Tibial artery (tissue), 4 donors: ENCODE measurements at regions not wholly inside any gene's neighbourhood (a gene's known extent, or its start where the extent isn't known, plus 50 kb on each side); places are given as distances from the start of the nearest gene placed in this dataset.
"Not testable (repeated sequence)": the region's sequence is repeated elsewhere in the genome, so short reads cannot be mapped to it uniquely, and the experiment has no call there.

Experiments used
- DNase-seq, 2 donors: peaks; one replicate each; pipeline ENCODE4 v3.0.0-alpha.2; 2019
- H3K27ac ChIP-seq, 2 donors: fragments of 200-600 bp; sonication (generic) in 1 of 2; 1 replicate in 1 of 2; 2 replicates in 1 of 2; pipeline ENCODE4 v1.5.1; 2018 to 2019; ENCODE audit warnings: mild to moderate bottlenecking in 1 of 2
- H3K27me3 ChIP-seq, 2 donors: fragments of 200-600 bp; sonication (generic) in 1 of 2; one replicate each; pipeline versions ENCODE4 v1.5.1 to v1.6.0; 2016 to 2019
- H3K36me3 ChIP-seq, 3 donors: fragments of 200-600 bp; sonication (generic) in 2 of 3; one replicate each; pipeline ENCODE4 v1.5.1; 2016 to 2019; ENCODE audit warnings: mild to moderate bottlenecking in 2 of 3
- H3K4me1 ChIP-seq, 4 donors: fragments of 200-600 bp; sonication (generic) in 2 of 4; 1 replicate in 3 of 4; 2 replicates in 1 of 4; pipeline ENCODE4 v1.5.1; 2016 to 2019
- H3K4me3 ChIP-seq, 2 donors: fragments of 200-600 bp; sonication (generic) in 1 of 2; 1 replicate in 1 of 2; 2 replicates in 1 of 2; pipeline ENCODE4 v1.5.1; 2018 to 2019; ENCODE audit warnings: mild to moderate bottlenecking in 2 of 2
- H3K9me3 ChIP-seq, 3 donors: fragments of 200-600 bp; sonication (generic) in 1 of 3; one replicate each; pipeline ENCODE4 v1.5.1; 2016 to 2019
- CTCF ChIP-seq, 2 experiments: fragments of 200-600 bp in 1 of 2; fragments of 450-650 bp in 1 of 2; IDR thresholded peaks; one replicate each; pipeline ENCODE4 v1.5.1; 2017 to 2019; ENCODE audit warnings: antibody characterized with exemption in 2 of 2, mild to moderate bottlenecking in 1 of 2, moderate library complexity in 1 of 2
- intact Hi-C: fragments of 100-400 bp; cut with DNase I; formaldehyde crosslinking; loops from one replicate; pipeline ENCODE4 v1.15.0; 2023; ENCODE audit warnings: low total_unique reads

GRCh38 chr12:59059088-59059935, 139.0 kb upstream of the LRIG3 start:
- Histone ChIP-seq H3K27me3 (no peaks in the 10 kb centered on the region), H3K36me3 (no peaks in the 10 kb centered on the region), H3K9me3 (no peaks in the 10 kb centered on the region), H3K4me3 (no peak overlapping the region), H3K4me1 (no peaks in the 10 kb centered on the region), H3K27ac (no peak overlapping the region)
- intact Hi-C loops, result no loop called here
- no peak for TF ChIP-seq CTCF (IDR thresholded peaks at IDR 0.05)
- DNase-seq, result no peak

GRCh38 chr12:59056966-59057365, 136.7 kb upstream of the LRIG3 start:
- TF ChIP-seq CTCF (IDR thresholded peaks at IDR 0.05), result no peak
- intact Hi-C loops, result no loop called here
- H3K4me1 ChIP-seq, result no peaks in the 10 kb centered on the region
- H3K27ac ChIP-seq, result no peak overlapping the region
- no peaks in the 10 kb centered on the region for H3K36me3 ChIP-seq
- no peak overlapping the region for H3K4me3 ChIP-seq
- no peaks in the 10 kb centered on the region for H3K27me3 ChIP-seq
- no peaks in the 10 kb centered on the region for H3K9me3 ChIP-seq
- DNase-seq, result no peak

- no peaks in the 10 kb centered on the region for H3K4me1 ChIP-seq
- no peaks in the 10 kb centered on the region for H3K9me3 ChIP-seq
- H3K4me3 ChIP-seq, result no peak overlapping the region
- TF ChIP-seq CTCF (IDR thresholded peaks at IDR 0.05), result no peak
- DNase-seq, result no peak
- no peak overlapping the region for H3K27ac ChIP-seq
- no peaks in the 10 kb centered on the region for H3K36me3 ChIP-seq
- intact Hi-C loops, result no loop called here
- H3K27me3 ChIP-seq, result no peaks in the 10 kb centered on the region
These were observed 135.0 kb upstream of the LRIG3 start for GRCh38 chr12:59055204-59055860.

GRCh38 chr12:59053266-59053899, 133.1 kb upstream of the LRIG3 start:
- H3K27me3 ChIP-seq, H3K36me3 ChIP-seq, H3K4me3 ChIP-seq, H3K27ac ChIP-seq, H3K9me3 ChIP-seq, DNase-seq, intact Hi-C loops, H3K4me1 ChIP-seq: not testable (repeated sequence)

- intact Hi-C loops, result no loop called here
- Histone ChIP-seq H3K9me3 (no peaks in the 10 kb centered on the region), H3K27me3 (no peaks in the 10 kb centered on the region), H3K4me3 (no peak overlapping the region), H3K27ac (no peak overlapping the region), H3K36me3 (no peaks in the 10 kb centered on the region), H3K4me1 (peaks cover 0 to 3% (median 0%) of the 10 kb centered on the region in 4 donors)
- no peak for TF ChIP-seq CTCF (IDR thresholded peaks at IDR 0.05)
- no peak for DNase-seq
These were observed 126.6 kb upstream of the LRIG3 start for GRCh38 chr12:59046763-59047534.
